ENCODE measurements at regions not wholly inside any gene's neighbourhood (a gene's known extent, or its start where the extent isn't known, plus 50 kb on each side); places are given as distances from the start of the nearest gene placed in this dataset.

DNA sequence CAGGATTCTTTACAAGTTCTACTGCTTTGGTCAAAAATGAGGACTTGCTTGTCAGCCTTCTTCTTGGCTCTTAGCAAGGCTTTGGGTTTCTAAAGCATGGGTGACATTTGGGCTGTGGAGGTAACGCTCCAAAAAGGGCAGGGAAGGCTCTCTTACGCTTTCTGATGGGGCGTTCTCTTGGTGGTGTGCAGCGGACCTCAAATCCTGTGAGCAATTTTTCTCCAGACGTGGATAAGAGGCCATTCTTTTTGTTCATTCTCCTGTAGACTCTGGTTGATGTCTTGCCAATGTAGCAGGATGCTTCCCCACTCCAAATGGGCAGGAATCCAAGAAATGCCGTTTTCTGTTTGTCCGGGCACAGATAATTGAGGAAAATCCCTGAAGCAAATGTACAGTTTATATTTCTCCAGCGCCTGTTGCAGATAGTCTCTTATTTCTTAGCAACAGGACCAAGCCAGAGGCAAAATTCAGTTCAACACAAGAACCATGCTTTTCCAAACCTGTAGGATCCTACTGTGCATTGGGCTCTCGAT lies 138.4 kb upstream of the NFE2L3 start:
- TF ChIP-seq, protein P1, sequence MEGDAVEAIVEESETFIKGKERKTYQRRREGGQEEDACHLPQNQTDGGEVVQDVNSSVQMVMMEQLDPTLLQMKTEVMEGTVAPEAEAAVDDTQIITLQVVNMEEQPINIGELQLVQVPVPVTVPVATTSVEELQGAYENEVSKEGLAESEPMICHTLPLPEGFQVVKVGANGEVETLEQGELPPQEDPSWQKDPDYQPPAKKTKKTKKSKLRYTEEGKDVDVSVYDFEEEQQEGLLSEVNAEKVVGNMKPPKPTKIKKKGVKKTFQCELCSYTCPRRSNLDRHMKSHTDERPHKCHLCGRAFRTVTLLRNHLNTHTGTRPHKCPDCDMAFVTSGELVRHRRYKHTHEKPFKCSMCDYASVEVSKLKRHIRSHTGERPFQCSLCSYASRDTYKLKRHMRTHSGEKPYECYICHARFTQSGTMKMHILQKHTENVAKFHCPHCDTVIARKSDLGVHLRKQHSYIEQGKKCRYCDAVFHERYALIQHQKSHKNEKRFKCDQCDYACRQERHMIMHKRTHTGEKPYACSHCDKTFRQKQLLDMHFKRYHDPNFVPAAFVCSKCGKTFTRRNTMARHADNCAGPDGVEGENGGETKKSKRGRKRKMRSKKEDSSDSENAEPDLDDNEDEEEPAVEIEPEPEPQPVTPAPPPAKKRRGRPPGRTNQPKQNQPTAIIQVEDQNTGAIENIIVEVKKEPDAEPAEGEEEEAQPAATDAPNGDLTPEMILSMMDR (conservative IDR thresholded peaks at IDR 0.05; ENCODE audit: control insufficient read depth, insufficient read depth, low read depth, low read length): no peak
- H3K4me3 ChIP-seq (ENCODE audit: control insufficient read depth, low read depth, low read length): no peak overlapping the region
- no peak for DNase-seq (ENCODE audit: low read depth)

DNA sequence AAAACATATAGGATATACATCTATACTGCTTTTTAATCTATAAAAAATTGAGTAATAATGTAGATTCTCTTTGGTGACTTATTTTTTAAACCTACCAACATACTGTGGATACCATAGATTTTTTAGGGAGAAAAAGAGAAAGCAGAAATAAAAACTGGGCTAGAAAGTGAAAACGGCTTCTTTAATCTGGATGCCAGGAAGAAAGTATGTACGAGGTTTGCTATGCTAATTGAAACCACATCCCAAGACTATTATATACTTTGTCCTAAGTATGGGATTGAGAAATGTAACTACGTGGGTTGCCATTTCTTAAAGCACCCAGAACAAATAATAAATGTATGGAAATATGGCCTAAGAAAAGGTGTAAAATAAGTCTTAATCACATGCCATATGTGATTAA lies 129.0 kb upstream of the NFE2L3 start:
- TF ChIP-seq, protein P1 (conservative IDR thresholded peaks at IDR 0.05; ENCODE audit: control insufficient read depth, insufficient read depth, low read depth, low read length): no peak
- peak; percentile 5 for DNase-seq (ENCODE audit: low read depth)
- no peak overlapping the region for H3K4me3 ChIP-seq (ENCODE audit: control insufficient read depth, low read depth, low read length)

DNA sequence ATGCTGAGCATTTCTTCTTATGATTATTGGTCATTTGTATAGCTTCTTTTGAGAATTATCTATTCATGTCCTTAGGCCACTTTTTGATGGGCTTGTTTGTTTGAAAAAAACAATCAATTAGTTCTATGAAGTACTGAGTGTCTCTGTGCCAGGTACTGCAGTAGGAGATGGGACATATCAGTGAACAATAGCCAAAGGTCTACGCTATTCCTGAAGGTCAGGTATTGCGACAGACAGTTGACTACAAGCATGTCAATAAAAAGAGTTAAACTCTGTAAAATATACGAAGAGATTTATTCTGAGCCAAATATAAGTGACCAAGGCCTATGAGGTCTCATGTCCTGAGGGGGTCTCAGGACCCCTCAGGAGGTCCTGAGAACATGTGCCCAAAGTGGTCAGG lies 122.1 kb upstream of the NFE2L3 start:
- no peak for DNase-seq (ENCODE audit: low read depth)
- H3K4me3 ChIP-seq (ENCODE audit: control insufficient read depth, low read depth, low read length): no peak overlapping the region
- TF ChIP-seq, protein P1 (conservative IDR thresholded peaks at IDR 0.05; ENCODE audit: control insufficient read depth, insufficient read depth, low read depth, low read length): no peak

DNA sequence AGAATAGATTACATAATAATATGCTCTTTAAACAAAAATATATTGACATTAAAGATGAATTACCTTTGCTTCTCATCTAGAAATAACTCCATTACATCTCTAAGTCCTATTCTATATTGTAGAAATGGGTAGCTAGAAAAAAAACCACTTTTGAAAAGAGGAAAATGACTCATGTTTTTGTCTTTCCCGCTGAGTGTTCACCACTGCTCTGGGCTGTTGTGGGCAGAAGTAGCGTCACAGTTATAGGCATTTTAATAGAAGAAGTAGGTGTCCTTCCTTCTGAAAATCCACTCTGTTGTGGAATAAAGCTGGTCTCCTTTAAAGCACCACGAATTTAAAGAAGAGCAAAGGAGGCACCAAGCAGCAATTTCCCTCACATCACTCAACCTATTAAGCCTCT lies 117.6 kb upstream of the NFE2L3 start:
- H3K4me3 ChIP-seq (ENCODE audit: control insufficient read depth, low read depth, low read length): no peak overlapping the region
- TF ChIP-seq, protein P1 (conservative IDR thresholded peaks at IDR 0.05; ENCODE audit: control insufficient read depth, insufficient read depth, low read depth, low read length): no peak
- DNase-seq (ENCODE audit: low read depth): no peak

DNA sequence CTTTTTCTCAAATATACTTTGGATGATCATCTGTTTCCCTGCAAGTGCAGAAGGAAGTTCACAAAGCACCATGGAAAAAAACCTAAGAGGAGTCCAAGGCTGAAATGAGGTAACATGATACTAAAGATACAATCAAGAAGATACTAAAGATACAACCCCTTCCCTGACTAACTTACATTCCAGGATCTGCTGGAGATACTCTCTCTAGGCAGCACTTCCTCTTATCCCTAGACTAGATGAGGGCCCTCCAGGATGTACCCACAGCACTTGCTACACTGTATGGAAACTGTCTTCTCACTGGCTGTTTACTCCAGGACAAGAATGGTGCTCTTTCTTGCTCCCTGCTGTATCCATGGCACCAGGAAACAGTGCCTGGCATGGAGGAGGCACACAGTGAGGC lies 116.4 kb upstream of the NFE2L3 start:
- no peak for DNase-seq (ENCODE audit: low read depth)
- TF ChIP-seq, protein P1 (conservative IDR thresholded peaks at IDR 0.05; ENCODE audit: control insufficient read depth, insufficient read depth, low read depth, low read length): no peak

DNA sequence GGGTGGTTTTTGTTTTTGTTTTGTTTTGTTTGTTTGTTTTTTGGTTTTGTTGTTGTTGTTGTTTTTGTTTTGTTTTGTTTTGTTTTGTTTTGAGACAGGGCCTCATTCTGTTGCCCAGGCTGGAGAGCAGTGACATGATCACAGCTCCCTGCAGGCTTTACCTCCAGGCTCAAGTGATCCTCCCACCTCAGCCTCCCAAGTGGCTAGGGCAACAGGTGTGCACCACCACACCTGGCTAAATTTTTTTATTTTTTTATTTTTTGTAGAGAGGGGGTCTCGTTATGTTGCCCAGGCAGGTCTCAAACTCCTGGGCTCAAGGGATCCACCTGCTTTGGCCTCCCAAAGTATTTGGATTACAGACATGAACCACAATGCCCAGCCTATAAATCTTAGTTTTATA lies 115.9 kb upstream of the NFE2L3 start:
- TF ChIP-seq, protein P1 (conservative IDR thresholded peaks at IDR 0.05; ENCODE audit: control insufficient read depth, insufficient read depth, low read depth, low read length): no peak

More for the DNA sequence above, 116.4 kb upstream of the NFE2L3 start:
- H3K4me3 ChIP-seq (ENCODE audit: control insufficient read depth, low read depth, low read length): no peak overlapping the region

More for the DNA sequence above, 115.9 kb upstream of the NFE2L3 start:
- no peak overlapping the region for H3K4me3 ChIP-seq (ENCODE audit: control insufficient read depth, low read depth, low read length)
- no peak for DNase-seq (ENCODE audit: low read depth)
